Bronchial epithelial cell (primary cell): ENCODE measurements at regions not wholly inside any gene's neighbourhood (a gene's known extent, or its start where the extent isn't known, plus 50 kb on each side); places are given as distances from the start of the nearest gene placed in this dataset.
"Not testable (repeated sequence)": the region's sequence is repeated elsewhere in the genome, so short reads cannot be mapped to it uniquely, and the experiment has no call there.

ENCODE experiments used
- DNase-seq: peaks from one replicate; pipeline ENCODE4 v3.0.0-alpha.2; 2010; ENCODE audit warnings: low read depth
- FAIRE-seq: peaks from 2 replicates; lab custom pipeline; 2011; peaks lifted over from hg19 to GRCh38; lab: Jason Lieb, UNC
- H3K27me3 ChIP-seq: 2 replicates; pipeline ENCODE4 v1.5.1; 2011; ENCODE audit warnings: low read length; ENCODE audit not compliant: control insufficient read depth, insufficient read depth
- H3K36me3 ChIP-seq: 2 replicates; pipeline ENCODE4 v1.5.1; 2011; ENCODE audit warnings: low read length; ENCODE audit not compliant: control insufficient read depth, insufficient read depth
- H3K4me3 ChIP-seq: 2 replicates; pipeline ENCODE4 v1.5.1; 2011; ENCODE audit warnings: mild to moderate bottlenecking, low read depth, low read length, control low read depth
- CTCF ChIP-seq: IDR thresholded peaks from 2 replicates; pipeline ENCODE4 v1.5.1; 2011; ENCODE audit warnings: mild to moderate bottlenecking, moderate library complexity, low read length, control low read depth, inconsistent platforms; ENCODE audit not compliant: insufficient read depth, severe bottlenecking

- no peaks in the 10 kb centered on the region for H3K36me3 ChIP-seq
- no peaks in the 10 kb centered on the region for H3K27me3 ChIP-seq
- DNase-seq (no peak), FAIRE-seq (no peak)
- no peak for TF ChIP-seq CTCF
- H3K4me3 ChIP-seq = no peak overlapping the region
These were observed 315.2 kb upstream of the RND3 start for GRCh38 chr2:150802635-150803034.

- H3K4me3 ChIP-seq, DNase-seq, H3K36me3 ChIP-seq, H3K27me3 ChIP-seq, FAIRE-seq: not testable (repeated sequence)
These were observed 308.8 kb upstream of the RND3 start for GRCh38 chr2:150796236-150796635.

GRCh38 chr2:150792780-150793300, 305.4 kb upstream of the RND3 start:
- Histone ChIP-seq H3K27me3 (no peaks in the 10 kb centered on the region), H3K36me3 (no peaks in the 10 kb centered on the region), H3K4me3 (no peak overlapping the region)
- no peak for TF ChIP-seq CTCF
- FAIRE-seq (no peak), DNase-seq (no peak)

GRCh38 chr2:150791567-150791966, 304.1 kb upstream of the RND3 start:
- FAIRE-seq (no peak), DNase-seq (no peak)
- no peaks in the 10 kb centered on the region for H3K36me3 ChIP-seq
- H3K4me3 ChIP-seq = no peak overlapping the region
- TF ChIP-seq CTCF = no peak
- no peaks in the 10 kb centered on the region for H3K27me3 ChIP-seq

GRCh38 chr2:150789376-150789905, 302.0 kb upstream of the RND3 start:
- Histone ChIP-seq H3K27me3 (no peaks in the 10 kb centered on the region), H3K36me3 (no peaks in the 10 kb centered on the region), H3K4me3 (no peak overlapping the region)
- TF ChIP-seq CTCF = no peak
- no peak for FAIRE-seq
- DNase-seq = no peak

GRCh38 chr2:150788426-150789140, 301.1 kb upstream of the RND3 start:
- no peaks in the 10 kb centered on the region for H3K36me3 ChIP-seq
- no peak for TF ChIP-seq CTCF
- no peak overlapping the region for H3K4me3 ChIP-seq
- no peak for DNase-seq
- no peak for FAIRE-seq
- H3K27me3 ChIP-seq = no peaks in the 10 kb centered on the region
